GM12874 (cell line): ENCODE measurements at regions not wholly inside any gene's neighbourhood (a gene's known extent, or its start where the extent isn't known, plus 50 kb on each side); places are given as distances from the start of the nearest gene placed in this dataset.

Experiments used
- TF ChIP-seq, protein P1 (sequence below): IDR thresholded peaks from 2 replicates; pipeline ENCODE4 v1.5.1; 2011; ENCODE audit warnings: low read depth, mild to moderate bottlenecking, control low read depth, low read length, moderate library complexity; ENCODE audit not compliant: insufficient read depth

DNA sequence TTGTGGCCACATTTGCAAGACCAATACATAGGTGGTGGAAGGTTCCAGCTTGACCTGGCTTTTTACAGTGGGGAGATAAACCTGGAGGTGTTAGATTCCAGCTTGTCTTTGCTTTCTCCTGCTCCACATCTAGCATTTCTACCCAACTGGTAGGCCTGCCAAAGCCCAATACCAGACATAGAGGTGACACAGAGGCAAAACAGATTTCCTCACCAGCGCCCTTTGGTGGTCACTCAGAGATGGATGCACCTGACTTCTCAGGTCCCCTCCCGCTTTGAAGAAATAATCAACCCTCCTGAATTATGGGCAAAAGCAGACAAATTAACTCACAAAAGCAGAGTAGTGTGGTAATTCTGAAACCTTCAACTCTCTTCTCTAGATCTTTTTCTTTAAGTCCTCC lies 1356.2 kb downstream of the FAM181B start:
- TF ChIP-seq, protein P1, sequence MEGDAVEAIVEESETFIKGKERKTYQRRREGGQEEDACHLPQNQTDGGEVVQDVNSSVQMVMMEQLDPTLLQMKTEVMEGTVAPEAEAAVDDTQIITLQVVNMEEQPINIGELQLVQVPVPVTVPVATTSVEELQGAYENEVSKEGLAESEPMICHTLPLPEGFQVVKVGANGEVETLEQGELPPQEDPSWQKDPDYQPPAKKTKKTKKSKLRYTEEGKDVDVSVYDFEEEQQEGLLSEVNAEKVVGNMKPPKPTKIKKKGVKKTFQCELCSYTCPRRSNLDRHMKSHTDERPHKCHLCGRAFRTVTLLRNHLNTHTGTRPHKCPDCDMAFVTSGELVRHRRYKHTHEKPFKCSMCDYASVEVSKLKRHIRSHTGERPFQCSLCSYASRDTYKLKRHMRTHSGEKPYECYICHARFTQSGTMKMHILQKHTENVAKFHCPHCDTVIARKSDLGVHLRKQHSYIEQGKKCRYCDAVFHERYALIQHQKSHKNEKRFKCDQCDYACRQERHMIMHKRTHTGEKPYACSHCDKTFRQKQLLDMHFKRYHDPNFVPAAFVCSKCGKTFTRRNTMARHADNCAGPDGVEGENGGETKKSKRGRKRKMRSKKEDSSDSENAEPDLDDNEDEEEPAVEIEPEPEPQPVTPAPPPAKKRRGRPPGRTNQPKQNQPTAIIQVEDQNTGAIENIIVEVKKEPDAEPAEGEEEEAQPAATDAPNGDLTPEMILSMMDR = no peak

DNA sequence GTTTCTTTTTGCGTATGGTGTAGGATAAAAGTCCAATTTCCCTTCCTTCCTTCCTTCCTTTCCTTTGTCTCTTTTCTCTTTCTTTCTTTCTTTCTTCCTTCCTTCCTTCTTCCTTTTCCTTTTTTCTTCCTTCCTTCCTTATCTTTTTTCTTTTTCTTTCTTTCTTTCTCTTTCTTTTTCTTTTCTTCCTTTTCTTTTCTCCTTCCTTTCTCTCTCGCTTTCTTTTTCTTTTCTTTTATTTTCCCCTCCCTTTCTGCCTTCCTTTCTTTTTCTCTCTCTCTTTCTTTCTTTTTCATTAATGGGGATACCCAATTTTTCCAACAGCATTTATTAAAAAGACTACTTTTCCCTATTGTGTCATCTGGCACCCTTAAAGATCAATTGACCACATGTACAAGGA lies 1359.7 kb downstream of the FAM181B start:
- TF ChIP-seq, protein P1 = no peak

DNA sequence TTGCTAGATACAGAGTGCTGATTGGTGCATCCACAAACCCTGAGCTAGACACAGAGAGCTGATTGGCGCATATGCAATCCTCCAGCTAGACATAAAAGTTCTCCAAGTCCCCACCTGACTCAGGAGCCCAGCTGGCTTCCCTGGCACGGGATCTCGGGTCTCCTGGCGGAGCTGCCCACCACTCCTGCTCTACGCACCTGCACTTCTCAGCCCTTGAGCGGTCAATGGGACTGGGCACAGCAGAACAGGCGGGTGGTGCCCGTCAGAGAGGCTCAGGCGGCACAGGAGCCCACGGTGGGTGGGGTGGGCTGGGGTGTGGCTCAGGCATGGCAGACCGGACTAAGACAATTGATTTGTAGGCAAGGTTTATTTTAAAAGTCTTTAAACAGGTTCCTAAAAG lies 1365.5 kb downstream of the FAM181B start:
- TF ChIP-seq, protein P1 = no peak

DNA sequence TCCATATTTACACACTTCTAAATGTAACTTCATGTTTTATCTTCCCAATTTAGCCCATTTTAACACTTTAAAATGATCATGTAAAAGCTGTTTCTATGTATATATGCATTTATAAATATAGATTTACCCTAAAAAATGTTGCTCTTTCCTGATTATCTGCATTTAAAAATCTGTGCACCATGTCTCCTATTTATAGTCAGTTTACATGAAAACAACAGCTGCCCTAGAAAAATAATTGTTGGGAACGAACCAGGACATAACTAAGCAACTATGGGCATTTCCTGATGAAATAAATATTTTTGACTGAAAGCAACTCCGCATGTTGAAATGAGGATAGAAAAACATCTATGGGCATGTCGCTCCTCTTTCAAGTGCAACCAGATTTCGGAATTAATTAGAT lies 1368.2 kb downstream of the FAM181B start:
- TF ChIP-seq, protein P1 = no peak

DNA sequence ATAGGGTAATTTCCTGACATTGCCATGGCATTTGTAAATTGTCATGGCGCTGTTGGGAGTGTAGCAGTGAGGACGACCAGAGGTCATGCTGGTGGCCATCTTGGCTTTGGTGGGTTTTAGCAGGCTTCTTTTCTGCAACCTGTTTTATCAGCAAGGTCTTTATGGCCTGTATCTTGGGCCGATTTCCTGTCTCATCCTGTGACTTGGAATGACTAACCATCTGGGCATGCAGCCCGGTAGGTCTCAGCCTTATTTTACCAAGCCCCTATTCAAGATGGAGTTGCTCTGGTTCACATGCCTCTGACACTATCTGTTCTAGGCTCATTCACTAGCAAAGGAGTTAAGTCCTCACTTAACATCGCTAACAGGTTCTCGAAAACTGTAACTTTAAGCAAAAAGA lies 1374.2 kb downstream of the FAM181B start:
- TF ChIP-seq, protein P1 = no peak

DNA sequence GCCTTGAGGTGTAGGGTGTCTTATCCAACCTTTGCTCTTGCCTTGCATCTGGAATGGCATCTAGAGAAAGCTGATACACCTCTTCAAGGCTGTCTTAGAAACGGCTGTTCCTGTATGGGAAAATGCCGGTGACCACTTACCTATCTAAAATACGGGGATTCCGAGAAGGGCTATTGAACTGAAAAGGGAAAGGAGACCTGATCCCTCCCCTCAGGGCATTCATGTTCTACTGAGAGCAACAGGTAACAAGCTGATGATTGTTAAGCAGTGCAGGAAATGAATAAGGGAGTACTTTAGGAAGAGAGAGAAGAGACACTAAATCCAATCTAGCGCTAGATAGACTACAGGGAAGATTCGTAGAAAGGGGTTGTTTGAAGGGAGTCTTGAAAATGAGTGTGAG lies 1388.1 kb downstream of the FAM181B start:
- TF ChIP-seq, protein P1 = no peak

DNA sequence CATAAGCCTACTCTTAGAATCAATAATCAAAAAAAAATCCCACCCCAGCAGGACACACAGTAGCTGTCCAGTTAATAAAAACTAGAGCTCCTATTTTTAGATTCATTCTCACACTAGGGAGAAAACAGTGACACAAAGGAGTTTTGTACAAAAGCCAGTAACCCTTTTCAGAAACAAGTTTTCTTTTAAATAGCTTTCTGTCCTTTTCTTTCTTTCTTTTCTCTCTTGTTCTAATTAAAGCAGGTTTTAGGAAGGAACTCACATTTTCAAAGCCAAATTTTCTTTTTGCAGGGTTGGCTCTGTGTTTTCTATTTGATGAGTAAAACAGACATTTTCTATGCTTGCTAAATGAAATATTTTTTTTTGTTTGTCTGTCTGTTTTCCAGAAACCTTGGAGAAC lies 1390.7 kb downstream of the FAM181B start:
- TF ChIP-seq, protein P1 = no peak

DNA sequence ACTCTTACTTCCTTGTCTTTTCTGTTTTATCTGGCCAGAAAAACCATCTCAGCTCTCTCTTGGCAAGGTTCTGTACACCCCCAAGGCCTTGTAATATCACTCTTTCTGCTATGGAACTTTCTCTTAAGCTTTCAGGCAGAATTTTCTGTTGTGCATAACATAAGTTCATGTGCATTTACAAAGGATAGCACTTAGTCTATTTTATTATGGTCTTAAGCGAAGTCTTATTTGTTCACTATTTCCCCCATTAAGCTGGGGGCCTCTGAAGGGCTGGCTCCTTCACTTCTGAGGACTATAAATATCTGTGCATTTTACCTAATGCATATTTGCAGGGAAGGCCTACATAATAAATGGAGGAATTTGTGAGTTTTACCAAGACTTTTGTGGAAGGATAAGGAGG lies 1393.4 kb downstream of the FAM181B start:
- TF ChIP-seq, protein P1 = no peak
